Endothelial cell of umbilical vein (primary cell): ENCODE measurements at regions not wholly inside any gene's neighbourhood (a gene's known extent, or its start where the extent isn't known, plus 50 kb on each side); places are given as distances from the start of the nearest gene placed in this dataset.

Experiments used
- BruUV-seq: library from RNA; stranded (reverse); fragments of 400-500 nt; replicated peaks from 2 replicates; lab custom pipeline; 2021; lab: Mats Ljungman, UMichigan
- CTCF ChIA-PET: fragments of 300-600, 350-600 bp; sonication (Branson Sonifier 250); formaldehyde crosslinking; loops from one replicate; lab custom pipeline; 2021; ENCODE audit warnings: antibody characterized with exemption, inconsistent platforms; lab: Charles Lee
- POLR2A ChIA-PET: fragments of 300-600, 350-600 bp; sonication (Branson Sonifier 250); formaldehyde crosslinking; loops from one replicate; lab custom pipeline; 2021; ENCODE audit warnings: antibody characterized with exemption, inconsistent platforms; lab: Charles Lee
- DNase-seq: peaks from one replicate; pipeline ENCODE4 v3.0.0-alpha.2; 2011; ENCODE audit warnings: low read depth, low spot score
- FAIRE-seq: peaks from 2 replicates; lab custom pipeline; 2011; peaks lifted over from hg19 to GRCh38; lab: Jason Lieb, UNC
- H2AFZ ChIP-seq: 2 replicates; pipeline ENCODE4 v1.6.0; 2012; ENCODE audit warnings: low read depth, low read length, control low read depth, inconsistent platforms
- H3K27ac ChIP-seq: 2 replicates; pipeline ENCODE4 v1.5.1; 2011; ENCODE audit warnings: low read depth, mild to moderate bottlenecking, control low read depth, low read length, moderate library complexity; ENCODE audit not compliant: insufficient read depth
- H3K27me3 ChIP-seq, 2 experiments: 2 replicates each; pipeline versions ENCODE4 v1.6.0 to v1.6.1; 2011; ENCODE audit warnings: low read length in 2 of 2, mixed read lengths in 1 of 2; ENCODE audit not compliant: control insufficient read depth in 2 of 2, insufficient read depth in 2 of 2
- H3K36me3 ChIP-seq, 2 experiments: 2 replicates in 1 of 2; 3 replicates in 1 of 2; pipeline ENCODE4 v1.5.1; 2011; ENCODE audit warnings: low read length in 2 of 2, mild to moderate bottlenecking in 1 of 2, moderate library complexity in 1 of 2; ENCODE audit not compliant: control insufficient read depth in 2 of 2, insufficient read depth in 2 of 2; ENCODE audit errors: extremely low read depth in 1 of 2
- H3K4me1 ChIP-seq: 3 replicates; pipeline ENCODE4 v1.5.1; 2011; ENCODE audit warnings: mild to moderate bottlenecking, low read length; ENCODE audit not compliant: control insufficient read depth, insufficient read depth; ENCODE audit errors: extremely low read depth
- H3K4me2 ChIP-seq: 2 replicates; pipeline ENCODE4 v1.6.1; 2011; ENCODE audit warnings: low read length, control low read depth, mixed read lengths; ENCODE audit not compliant: insufficient read depth
- H3K4me3 ChIP-seq, 3 experiments: fragments of 200-600 bp in 1 of 3; sonication (generic), shearing (Covaris generic) in 1 of 3; replicated peaks in 1 of 3; 2 replicates each; pipeline ENCODE4 v1.5.1; 2011 to 2016; ENCODE audit warnings: control low read depth in 3 of 3, low read length in 3 of 3, mild to moderate bottlenecking in 2 of 3, inconsistent platforms in 1 of 3, low read depth in 1 of 3, moderate library complexity in 1 of 3; ENCODE audit not compliant: insufficient read depth in 1 of 3
- H3K79me2 ChIP-seq: 2 replicates; pipeline ENCODE4 v1.6.0; 2012; ENCODE audit warnings: low read length, inconsistent platforms; ENCODE audit not compliant: control insufficient read depth, insufficient read depth
- H3K9ac ChIP-seq: replicated peaks from 2 replicates; pipeline ENCODE3; 2011; ENCODE audit warnings: low read length, control low read depth; ENCODE audit not compliant: insufficient read depth; ENCODE audit errors: extremely low read depth
- H3K9me1 ChIP-seq: replicated peaks from 3 replicates; pipeline ENCODE4 v1.6.0; 2011; ENCODE audit warnings: mild to moderate bottlenecking, low read length; ENCODE audit not compliant: control insufficient read depth, insufficient read depth; ENCODE audit errors: extremely low read depth
- H3K9me3 ChIP-seq: replicated peaks from 2 replicates; pipeline ENCODE4 v1.5.1; 2012; ENCODE audit warnings: low read length, inconsistent platforms; ENCODE audit not compliant: control insufficient read depth, insufficient read depth
- H4K20me1 ChIP-seq: replicated peaks from 2 replicates; pipeline ENCODE3; 2011; ENCODE audit warnings: mild to moderate bottlenecking, low read length; ENCODE audit not compliant: control insufficient read depth, insufficient read depth; ENCODE audit errors: extremely low read depth
- EZH2 ChIP-seq: IDR thresholded peaks from 2 replicates; pipeline ENCODE4 v1.6.1; 2012; ENCODE audit warnings: borderline replicate concordance, low read depth, mild to moderate bottlenecking, moderate library complexity, low read length, inconsistent platforms; ENCODE audit not compliant: severe bottlenecking
- FOS ChIP-seq: IDR thresholded peaks from 2 replicates; pipeline ENCODE4 v1.6.1; 2011; ENCODE audit warnings: mild to moderate bottlenecking, low read length, moderate library complexity, borderline replicate concordance; ENCODE audit not compliant: insufficient read depth
- GATA2 ChIP-seq: IDR thresholded peaks from 2 replicates; pipeline ENCODE4 v1.7.0; 2011; ENCODE audit warnings: low read depth, mild to moderate bottlenecking, moderate library complexity, mixed read lengths, low read length; ENCODE audit not compliant: insufficient read length, insufficient read depth
- JUN ChIP-seq: IDR thresholded peaks from 2 replicates; pipeline ENCODE4 v1.6.1; 2011; ENCODE audit warnings: borderline replicate concordance, low read depth; ENCODE audit not compliant: insufficient read length, insufficient read depth
- MYC ChIP-seq: IDR thresholded peaks from one replicate; pipeline ENCODE4 v1.6.1; 2011; ENCODE audit warnings: mild to moderate bottlenecking, low read depth, low read length
- POLR2A ChIP-seq: IDR thresholded peaks from 2 replicates; pipeline ENCODE4 v1.6.1; 2012; ENCODE audit warnings: low read depth, mild to moderate bottlenecking, control low read depth, low read length
- POLR2AphosphoS5 ChIP-seq: IDR thresholded peaks from 2 replicates; pipeline ENCODE4 v1.6.1; 2012; ENCODE audit warnings: low read depth, mild to moderate bottlenecking, control low read depth, low read length, moderate library complexity; ENCODE audit not compliant: insufficient read depth
- dilution Hi-C: fragments of 300-500 bp; cut with MboI; formaldehyde crosslinking; loops from one replicate; pipeline ENCODE4 v1.15.0; 2019; ENCODE audit warnings: low sequenced_read_pairs; ENCODE audit not compliant: extremely low pct_ligation_motif_present
- intact Hi-C: fragments of 100-400 bp; cut with micrococcal nuclease; formaldehyde crosslinking; loops from one replicate; pipeline ENCODE4 v1.10.0; 2022
- TF ChIP-seq, protein P1 (sequence below), 2 donors: IDR thresholded peaks; 1 replicate in 1 of 2; 2 replicates in 1 of 2; pipeline ENCODE4 v1.5.1; 2011; ENCODE audit warnings: low read length in 2 of 2, mild to moderate bottlenecking in 2 of 2, moderate library complexity in 2 of 2, control low read depth in 1 of 2, inconsistent platforms in 1 of 2, low read depth in 1 of 2; ENCODE audit not compliant: insufficient read depth in 1 of 2; ENCODE audit errors: extremely low read depth in 1 of 2
- TF ChIP-seq, protein P2 (sequence below): IDR thresholded peaks from 2 replicates; pipeline ENCODE4 v1.6.1; 2011; ENCODE audit not compliant: insufficient read depth, insufficient read length

- H3K9ac ChIP-seq, result no peak overlapping the region
- DNase-seq (no peak), FAIRE-seq (no peak)
- no peak overlapping the region for H3K4me2 ChIP-seq
- no peak overlapping the region for H2AFZ ChIP-seq
- H3K27ac ChIP-seq, result no peak overlapping the region
- no TSS peak for BruUV-seq
- no peaks in the 10 kb centered on the region for H3K9me1 ChIP-seq
- ChIA-PET CTCF (no interaction called here), POLR2A (no interaction called here)
- dilution Hi-C loops, result no loop called here
- no peak for TF ChIP-seq FOS
- no peak for TF ChIP-seq GATA2
- TF ChIP-seq, protein P1, sequence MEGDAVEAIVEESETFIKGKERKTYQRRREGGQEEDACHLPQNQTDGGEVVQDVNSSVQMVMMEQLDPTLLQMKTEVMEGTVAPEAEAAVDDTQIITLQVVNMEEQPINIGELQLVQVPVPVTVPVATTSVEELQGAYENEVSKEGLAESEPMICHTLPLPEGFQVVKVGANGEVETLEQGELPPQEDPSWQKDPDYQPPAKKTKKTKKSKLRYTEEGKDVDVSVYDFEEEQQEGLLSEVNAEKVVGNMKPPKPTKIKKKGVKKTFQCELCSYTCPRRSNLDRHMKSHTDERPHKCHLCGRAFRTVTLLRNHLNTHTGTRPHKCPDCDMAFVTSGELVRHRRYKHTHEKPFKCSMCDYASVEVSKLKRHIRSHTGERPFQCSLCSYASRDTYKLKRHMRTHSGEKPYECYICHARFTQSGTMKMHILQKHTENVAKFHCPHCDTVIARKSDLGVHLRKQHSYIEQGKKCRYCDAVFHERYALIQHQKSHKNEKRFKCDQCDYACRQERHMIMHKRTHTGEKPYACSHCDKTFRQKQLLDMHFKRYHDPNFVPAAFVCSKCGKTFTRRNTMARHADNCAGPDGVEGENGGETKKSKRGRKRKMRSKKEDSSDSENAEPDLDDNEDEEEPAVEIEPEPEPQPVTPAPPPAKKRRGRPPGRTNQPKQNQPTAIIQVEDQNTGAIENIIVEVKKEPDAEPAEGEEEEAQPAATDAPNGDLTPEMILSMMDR (IDR thresholded peaks at IDR 0.05; ENCODE audit: extremely low read depth in 1 of 2, insufficient read depth in 1 of 2, low read depth in 1 of 2, low read length in 2 of 2), result no peak
- TF ChIP-seq JUN, result no peak
- TF ChIP-seq POLR2A, result no peak
- TF ChIP-seq EZH2, result no peak
- TF ChIP-seq, protein P2, sequence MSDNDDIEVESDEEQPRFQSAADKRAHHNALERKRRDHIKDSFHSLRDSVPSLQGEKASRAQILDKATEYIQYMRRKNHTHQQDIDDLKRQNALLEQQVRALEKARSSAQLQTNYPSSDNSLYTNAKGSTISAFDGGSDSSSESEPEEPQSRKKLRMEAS, result no peak
- TF ChIP-seq POLR2AphosphoS5, result no peak
- TF ChIP-seq MYC, result no peak
- H3K9me3 ChIP-seq, result no peaks in the 10 kb centered on the region
- no peaks in the 10 kb centered on the region for H4K20me1 ChIP-seq
- no peaks in the 10 kb centered on the region for H3K79me2 ChIP-seq
- intact Hi-C loops, result no loop called here
- H3K36me3 ChIP-seq, result no peaks in the 10 kb centered on the region
- H3K4me3 ChIP-seq, result no peak overlapping the region
- H3K4me1 ChIP-seq, result peaks cover 5% of the 10 kb centered on the region
- no peaks in the 10 kb centered on the region for H3K27me3 ChIP-seq
Observed at GRCh38 chr20:53822534-53822933, 228.9 kb upstream of the ZNF217 start.
